Suprapubic skin (tissue), 3 donors: ENCODE measurements at regions not wholly inside any gene's neighbourhood (a gene's known extent, or its start where the extent isn't known, plus 50 kb on each side); places are given as distances from the start of the nearest gene placed in this dataset.

ENCODE experiments used
- EP300 ChIP-seq: sonication (generic); formaldehyde crosslinking; IDR thresholded peaks from one replicate; pipeline ENCODE4 v1.6.1; 2017; ENCODE audit warnings: antibody characterized with exemption
- POLR2A ChIP-seq, 2 donors: fragments of 450-650 bp; IDR thresholded peaks; one replicate each; pipeline ENCODE4 v1.6.1; 2017; ENCODE audit warnings: antibody characterized with exemption in 2 of 2, mild to moderate bottlenecking in 2 of 2, moderate library complexity in 2 of 2
- TF ChIP-seq, protein P1 (sequence below), 2 donors: fragments of 200-600 bp in 1 of 2; fragments of 450-650 bp in 1 of 2; sonication (generic) in 1 of 2; IDR thresholded peaks; one replicate each; pipeline ENCODE4 v1.5.1; 2016 to 2019; ENCODE audit warnings: antibody characterized with exemption in 2 of 2, mild to moderate bottlenecking in 1 of 2, moderate library complexity in 1 of 2

DNA sequence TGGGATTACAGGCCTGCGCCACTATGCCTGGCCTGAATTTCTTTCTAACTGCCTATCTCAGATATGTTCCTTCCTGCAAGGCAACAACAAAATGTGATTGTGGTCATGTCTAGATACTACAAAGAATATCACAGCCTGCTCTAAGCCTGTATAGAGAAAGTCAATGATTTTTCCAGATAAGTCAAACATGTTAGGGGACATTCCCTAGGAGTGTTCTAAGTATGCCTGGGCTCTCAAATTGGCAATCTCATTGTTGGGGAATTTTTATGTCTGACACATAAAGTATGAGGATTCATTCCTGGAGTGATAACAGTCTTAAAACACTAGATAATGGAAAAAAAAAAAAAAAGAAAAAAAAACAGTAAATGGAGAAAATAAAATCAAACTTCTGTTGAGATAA is 406.1 kb downstream of the GATA3 start:
- no peak for TF ChIP-seq EP300
- TF ChIP-seq, protein P1, sequence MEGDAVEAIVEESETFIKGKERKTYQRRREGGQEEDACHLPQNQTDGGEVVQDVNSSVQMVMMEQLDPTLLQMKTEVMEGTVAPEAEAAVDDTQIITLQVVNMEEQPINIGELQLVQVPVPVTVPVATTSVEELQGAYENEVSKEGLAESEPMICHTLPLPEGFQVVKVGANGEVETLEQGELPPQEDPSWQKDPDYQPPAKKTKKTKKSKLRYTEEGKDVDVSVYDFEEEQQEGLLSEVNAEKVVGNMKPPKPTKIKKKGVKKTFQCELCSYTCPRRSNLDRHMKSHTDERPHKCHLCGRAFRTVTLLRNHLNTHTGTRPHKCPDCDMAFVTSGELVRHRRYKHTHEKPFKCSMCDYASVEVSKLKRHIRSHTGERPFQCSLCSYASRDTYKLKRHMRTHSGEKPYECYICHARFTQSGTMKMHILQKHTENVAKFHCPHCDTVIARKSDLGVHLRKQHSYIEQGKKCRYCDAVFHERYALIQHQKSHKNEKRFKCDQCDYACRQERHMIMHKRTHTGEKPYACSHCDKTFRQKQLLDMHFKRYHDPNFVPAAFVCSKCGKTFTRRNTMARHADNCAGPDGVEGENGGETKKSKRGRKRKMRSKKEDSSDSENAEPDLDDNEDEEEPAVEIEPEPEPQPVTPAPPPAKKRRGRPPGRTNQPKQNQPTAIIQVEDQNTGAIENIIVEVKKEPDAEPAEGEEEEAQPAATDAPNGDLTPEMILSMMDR (IDR thresholded peaks at IDR 0.05): no peak
- TF ChIP-seq POLR2A (IDR thresholded peaks at IDR 0.05): no peak
